ENCODE measurements at regions not wholly inside any gene's neighbourhood (a gene's known extent, or its start where the extent isn't known, plus 50 kb on each side); places are given as distances from the start of the nearest gene placed in this dataset.

DNA sequence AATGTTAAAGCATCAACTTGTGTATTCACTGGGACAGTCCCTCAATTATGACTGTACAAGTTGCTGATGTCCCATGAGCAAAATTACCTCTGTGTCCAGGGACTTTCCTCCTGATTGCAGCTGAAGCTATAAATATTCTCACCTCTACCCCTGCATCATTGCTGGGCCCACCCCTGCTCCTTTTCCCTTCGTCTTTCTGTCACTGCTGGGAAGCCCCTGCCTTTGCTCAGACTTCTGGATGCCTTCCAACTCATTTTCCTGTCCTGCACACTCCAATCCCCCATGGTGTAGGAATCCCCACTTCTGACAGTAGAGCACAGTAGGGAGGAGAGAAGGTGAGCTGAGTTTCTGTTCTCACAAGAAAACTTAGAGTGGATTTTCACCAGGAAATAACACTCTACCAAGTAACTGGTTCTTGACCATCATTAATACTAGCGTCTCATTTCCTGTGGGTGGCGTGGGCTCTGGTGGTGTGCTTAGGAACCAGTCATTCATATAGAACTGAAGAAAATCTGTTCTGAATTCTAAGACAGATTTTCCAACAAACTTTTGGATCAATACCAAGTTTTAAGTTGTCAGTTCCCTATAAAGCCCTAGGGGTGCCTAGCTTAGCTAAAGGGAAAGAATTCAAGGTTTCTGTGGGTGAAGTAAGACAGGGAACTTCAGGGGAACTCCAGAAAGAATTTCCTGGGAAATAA is 136.2 kb upstream of the MED14 start:
- TF ChIP-seq, protein P1, sequence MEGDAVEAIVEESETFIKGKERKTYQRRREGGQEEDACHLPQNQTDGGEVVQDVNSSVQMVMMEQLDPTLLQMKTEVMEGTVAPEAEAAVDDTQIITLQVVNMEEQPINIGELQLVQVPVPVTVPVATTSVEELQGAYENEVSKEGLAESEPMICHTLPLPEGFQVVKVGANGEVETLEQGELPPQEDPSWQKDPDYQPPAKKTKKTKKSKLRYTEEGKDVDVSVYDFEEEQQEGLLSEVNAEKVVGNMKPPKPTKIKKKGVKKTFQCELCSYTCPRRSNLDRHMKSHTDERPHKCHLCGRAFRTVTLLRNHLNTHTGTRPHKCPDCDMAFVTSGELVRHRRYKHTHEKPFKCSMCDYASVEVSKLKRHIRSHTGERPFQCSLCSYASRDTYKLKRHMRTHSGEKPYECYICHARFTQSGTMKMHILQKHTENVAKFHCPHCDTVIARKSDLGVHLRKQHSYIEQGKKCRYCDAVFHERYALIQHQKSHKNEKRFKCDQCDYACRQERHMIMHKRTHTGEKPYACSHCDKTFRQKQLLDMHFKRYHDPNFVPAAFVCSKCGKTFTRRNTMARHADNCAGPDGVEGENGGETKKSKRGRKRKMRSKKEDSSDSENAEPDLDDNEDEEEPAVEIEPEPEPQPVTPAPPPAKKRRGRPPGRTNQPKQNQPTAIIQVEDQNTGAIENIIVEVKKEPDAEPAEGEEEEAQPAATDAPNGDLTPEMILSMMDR (IDR thresholded peaks at IDR 0.05): peak; percentile 28; the same call in 1 of the 2 replicates
- TF ChIP-seq MXI1 (IDR thresholded peaks at IDR 0.05; ENCODE audit: low read depth, low read length) (no peak), EP300 (IDR thresholded peaks at IDR 0.05; ENCODE audit: borderline replicate concordance in 1 of 2, low read depth in 1 of 2, low read length in 1 of 2) (no peak), MAX (IDR thresholded peaks at IDR 0.05; ENCODE audit: low read depth) (no peak)
